ENCODE measurements at regions not wholly inside any gene's neighbourhood (a gene's known extent, or its start where the extent isn't known, plus 50 kb on each side); places are given as distances from the start of the nearest gene placed in this dataset.

DNA sequence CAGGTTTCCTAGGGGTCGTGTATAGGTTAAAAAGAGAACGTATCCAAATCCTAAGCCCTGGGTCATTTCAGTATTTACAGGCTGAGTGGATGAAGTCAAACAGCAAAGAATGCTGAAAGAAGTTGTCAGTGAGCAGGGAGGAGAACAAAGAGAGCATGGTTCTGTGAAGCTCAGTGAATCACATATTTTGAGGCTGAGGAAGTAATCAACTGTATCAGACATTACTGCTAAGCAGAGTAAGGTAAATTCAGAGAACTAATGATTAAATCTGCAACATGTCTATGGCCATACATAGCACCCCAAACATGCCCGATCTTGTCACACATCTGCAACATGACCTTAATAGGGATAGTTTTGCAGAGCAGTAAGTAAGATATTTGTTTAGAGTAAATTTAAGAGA, 1130.3 kb downstream of the RAPGEF2 start:
- TF ChIP-seq POLR2AphosphoS2 (conservative IDR thresholded peaks at IDR 0.05; ENCODE audit: low read length) (no peak), PHF8 (IDR thresholded peaks at IDR 0.05; ENCODE audit: borderline replicate concordance, low read depth) (no peak), CEBPB (IDR thresholded peaks at IDR 0.05) (no peak), ESRRA (IDR thresholded peaks at IDR 0.05; ENCODE audit: borderline replicate concordance, low read length) (no peak), CHD2 (IDR thresholded peaks at IDR 0.05; ENCODE audit: low read length, partially characterized antibody) (no peak), MAFK (IDR thresholded peaks at IDR 0.05; ENCODE audit: partially characterized antibody) (no peak), KDM1A (IDR thresholded peaks at IDR 0.05; ENCODE audit: low read depth) (no peak), EP300 (IDR thresholded peaks at IDR 0.05) (no peak), POLR2A (IDR thresholded peaks at IDR 0.05; ENCODE audit: low read length) (no peak)
- TF ChIP-seq, protein P1, sequence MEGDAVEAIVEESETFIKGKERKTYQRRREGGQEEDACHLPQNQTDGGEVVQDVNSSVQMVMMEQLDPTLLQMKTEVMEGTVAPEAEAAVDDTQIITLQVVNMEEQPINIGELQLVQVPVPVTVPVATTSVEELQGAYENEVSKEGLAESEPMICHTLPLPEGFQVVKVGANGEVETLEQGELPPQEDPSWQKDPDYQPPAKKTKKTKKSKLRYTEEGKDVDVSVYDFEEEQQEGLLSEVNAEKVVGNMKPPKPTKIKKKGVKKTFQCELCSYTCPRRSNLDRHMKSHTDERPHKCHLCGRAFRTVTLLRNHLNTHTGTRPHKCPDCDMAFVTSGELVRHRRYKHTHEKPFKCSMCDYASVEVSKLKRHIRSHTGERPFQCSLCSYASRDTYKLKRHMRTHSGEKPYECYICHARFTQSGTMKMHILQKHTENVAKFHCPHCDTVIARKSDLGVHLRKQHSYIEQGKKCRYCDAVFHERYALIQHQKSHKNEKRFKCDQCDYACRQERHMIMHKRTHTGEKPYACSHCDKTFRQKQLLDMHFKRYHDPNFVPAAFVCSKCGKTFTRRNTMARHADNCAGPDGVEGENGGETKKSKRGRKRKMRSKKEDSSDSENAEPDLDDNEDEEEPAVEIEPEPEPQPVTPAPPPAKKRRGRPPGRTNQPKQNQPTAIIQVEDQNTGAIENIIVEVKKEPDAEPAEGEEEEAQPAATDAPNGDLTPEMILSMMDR (IDR thresholded peaks at IDR 0.05), result no peak
- TF ChIP-seq, protein P2, sequence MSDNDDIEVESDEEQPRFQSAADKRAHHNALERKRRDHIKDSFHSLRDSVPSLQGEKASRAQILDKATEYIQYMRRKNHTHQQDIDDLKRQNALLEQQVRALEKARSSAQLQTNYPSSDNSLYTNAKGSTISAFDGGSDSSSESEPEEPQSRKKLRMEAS (IDR thresholded peaks at IDR 0.05), result no peak
